ENCODE measurements at regions not wholly inside any gene's neighbourhood (a gene's known extent, or its start where the extent isn't known, plus 50 kb on each side); places are given as distances from the start of the nearest gene placed in this dataset.

- H3K4me1 ChIP-seq: peaks cover 35% of the 10 kb centered on the region
- H3K27ac ChIP-seq: no peak overlapping the region
- no peaks in the 10 kb centered on the region for H3K9me3 ChIP-seq
- H3K27me3 ChIP-seq (ENCODE audit: insufficient read depth in 3 of 3, low read length in 2 of 3): no peaks in the 10 kb centered on the region
- DNase-seq: peak; percentile 31 to 58
- no peak overlapping the region for H3K4me3 ChIP-seq
- TF ChIP-seq CTCF (IDR thresholded peaks at IDR 0.05): no peak
- H3K36me3 ChIP-seq (ENCODE audit: insufficient read depth in 1 of 2, low read depth in 1 of 2): no peaks in the 10 kb centered on the region
- whole genome bisulfite sequencing, 3 donors: 54 to 69% (median 68%) methylated on average over 13 of the region's 13 CpGs
- intact Hi-C loops (cut with DNase I): no loop called here
- ATAC-seq: peak; percentile 66 to 81 (median 70)
These were observed 322.3 kb upstream of the TBL1XR1 start for GRCh38 chr3:177519588-177519987.

GRCh38 chr3:177521305-177521704 is 324.0 kb upstream of the TBL1XR1 start:
- peaks cover 21% of the 10 kb centered on the region for H3K4me1 ChIP-seq
- ATAC-seq: no peak
- H3K9me3 ChIP-seq: no peaks in the 10 kb centered on the region
- H3K27me3 ChIP-seq (ENCODE audit: insufficient read depth in 3 of 3, low read length in 2 of 3): no peaks in the 10 kb centered on the region
- 95 to 96% (median 95%) methylated on average over 8 of the region's 8 CpGs for WGBS, 3 donors
- no peak for TF ChIP-seq CTCF (IDR thresholded peaks at IDR 0.05)
- H3K36me3 ChIP-seq (ENCODE audit: insufficient read depth in 1 of 2, low read depth in 1 of 2): no peaks in the 10 kb centered on the region
- no peak overlapping the region for H3K4me3 ChIP-seq
- no peak overlapping the region for H3K27ac ChIP-seq
- DNase-seq: no peak
- intact Hi-C loops (cut with DNase I): no loop called here

DNA sequence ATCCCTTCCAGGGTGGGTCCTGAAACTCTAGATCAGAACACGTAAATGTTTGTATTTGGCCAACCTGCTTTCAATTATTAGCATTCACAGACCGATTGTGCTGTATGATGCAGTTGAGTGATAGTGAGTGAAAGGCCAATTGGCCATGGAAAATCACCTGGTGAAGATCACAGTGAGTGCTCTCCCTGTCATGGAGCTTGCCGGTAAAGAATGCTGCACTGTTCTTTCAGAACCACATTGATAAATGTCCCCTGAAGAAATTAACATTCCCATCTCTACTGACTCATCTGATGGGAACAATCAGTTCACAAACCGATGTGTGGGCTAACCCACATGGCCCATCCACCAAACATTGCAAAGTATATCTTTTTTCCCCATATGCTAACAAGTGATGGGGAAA is 324.8 kb upstream of the TBL1XR1 start:
- no peaks in the 10 kb centered on the region for H3K9me3 ChIP-seq
- no peaks in the 10 kb centered on the region for H3K36me3 ChIP-seq (ENCODE audit: insufficient read depth in 1 of 2, low read depth in 1 of 2)
- WGBS, 3 donors: 84 to 88% (median 85%) methylated on average over 4 of the region's 4 CpGs
- TF ChIP-seq CTCF (IDR thresholded peaks at IDR 0.05): no peak
- ATAC-seq: peak in 1 of 4 donors; percentile 36
- H3K4me1 ChIP-seq: peaks cover 15% of the 10 kb centered on the region
- intact Hi-C loops (cut with DNase I): no loop called here
- H3K27me3 ChIP-seq (ENCODE audit: insufficient read depth in 3 of 3, low read length in 2 of 3): no peaks in the 10 kb centered on the region
- H3K4me3 ChIP-seq: no peak overlapping the region
- DNase-seq: no peak
- no peak overlapping the region for H3K27ac ChIP-seq

DNA sequence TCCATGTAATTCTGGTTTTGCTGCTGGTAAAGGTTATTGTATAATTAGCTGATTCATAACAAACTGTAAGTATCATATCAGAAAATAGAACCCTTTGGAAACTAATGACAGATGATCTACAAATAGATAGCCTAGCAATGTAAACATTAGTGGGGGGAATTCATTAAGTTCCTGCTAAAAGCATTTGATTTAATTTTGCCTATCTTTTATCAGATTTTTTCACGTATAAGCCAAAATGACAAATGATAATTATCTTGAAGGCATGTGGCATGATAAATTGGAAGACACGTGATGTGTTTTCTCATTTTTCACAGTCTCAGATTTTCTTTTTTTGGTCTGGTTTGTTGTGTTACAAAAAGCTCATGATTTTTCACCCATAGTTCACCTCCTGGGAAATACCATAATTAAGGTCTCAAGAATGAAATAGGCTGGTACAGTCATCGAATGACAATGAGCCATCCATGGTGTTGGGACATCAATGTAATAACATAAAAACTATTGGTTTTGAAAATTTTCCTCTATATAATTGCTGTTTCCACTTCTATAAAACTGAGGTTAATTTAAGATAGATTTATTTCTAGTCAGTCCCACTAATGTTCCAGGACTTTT is 325.9 kb upstream of the TBL1XR1 start:
- H3K27ac ChIP-seq: no peak overlapping the region
- no peak for ATAC-seq
- WGBS, 3 donors: 40 to 55% (median 44%) methylated on average over 3 of the region's 3 CpGs

More for the DNA sequence above, 325.9 kb upstream of the TBL1XR1 start:
- DNase-seq: no peak
- TF ChIP-seq CTCF (IDR thresholded peaks at IDR 0.05): no peak
- no peak overlapping the region for H3K4me3 ChIP-seq
- no peaks in the 10 kb centered on the region for H3K9me3 ChIP-seq
- H3K4me1 ChIP-seq: peaks cover 15% of the 10 kb centered on the region
- no peaks in the 10 kb centered on the region for H3K27me3 ChIP-seq (ENCODE audit: insufficient read depth in 3 of 3, low read length in 2 of 3)
- intact Hi-C loops (cut with DNase I): no loop called here
- H3K36me3 ChIP-seq (ENCODE audit: insufficient read depth in 1 of 2, low read depth in 1 of 2): no peaks in the 10 kb centered on the region
